Fibroblast of skin of scalp (primary cell): ENCODE measurements at regions not wholly inside any gene's neighbourhood (a gene's known extent, or its start where the extent isn't known, plus 50 kb on each side); places are given as distances from the start of the nearest gene placed in this dataset.
"Not testable (repeated sequence)": the region's sequence is repeated elsewhere in the genome, so short reads cannot be mapped to it uniquely, and the experiment has no call there.

Source experiments
- DNase-seq: peaks from one replicate; pipeline ENCODE4 v3.0.0-alpha.2; 2013

- no peak for DNase-seq
Measured at GRCh38 chr21:18553786-18554185, 150.2 kb upstream of the TMPRSS15 start.

GRCh38 chr21:18567770-18568169 is 164.2 kb upstream of the TMPRSS15 start:
- not testable (repeated sequence) for DNase-seq

- no peak for DNase-seq
Measured at GRCh38 chr21:18588001-18588662, 184.5 kb upstream of the TMPRSS15 start.

- no peak for DNase-seq
Measured at GRCh38 chr21:18601146-18601545, 197.6 kb upstream of the TMPRSS15 start.

GRCh38 chr21:18602711-18603110 is 199.1 kb upstream of the TMPRSS15 start:
- DNase-seq = no peak

- no peak for DNase-seq
Measured at GRCh38 chr21:18603261-18603660, 199.7 kb upstream of the TMPRSS15 start.

GRCh38 chr21:18603980-18604379 is 200.4 kb upstream of the TMPRSS15 start:
- DNase-seq = no peak

- no peak for DNase-seq
Measured at GRCh38 chr21:18608226-18608625, 204.6 kb upstream of the TMPRSS15 start.

- DNase-seq = no peak
Measured at GRCh38 chr21:18614303-18614702, 210.7 kb upstream of the TMPRSS15 start.

GRCh38 chr21:18617291-18617690 is 213.7 kb upstream of the TMPRSS15 start:
- DNase-seq = no peak

GRCh38 chr21:18620436-18620835 is 216.9 kb upstream of the TMPRSS15 start:
- DNase-seq = no peak

- no peak for DNase-seq
Measured at GRCh38 chr21:18622383-18622782, 218.8 kb upstream of the TMPRSS15 start.

GRCh38 chr21:18630446-18630845 is 226.9 kb upstream of the TMPRSS15 start:
- peak; percentile 9 for DNase-seq

GRCh38 chr21:18636897-18637296 is 233.3 kb upstream of the TMPRSS15 start:
- no peak for DNase-seq

GRCh38 chr21:18646116-18646515 is 242.5 kb upstream of the TMPRSS15 start:
- DNase-seq = no peak

- no peak for DNase-seq
Measured at GRCh38 chr21:18655931-18656330, 252.3 kb upstream of the TMPRSS15 start.

GRCh38 chr21:18661842-18662241 is 258.3 kb upstream of the TMPRSS15 start:
- DNase-seq = no peak

- no peak for DNase-seq
Measured at GRCh38 chr21:18663663-18664062, 260.1 kb upstream of the TMPRSS15 start.

GRCh38 chr21:18666725-18667124 is 263.1 kb upstream of the TMPRSS15 start:
- no peak for DNase-seq

GRCh38 chr21:18673789-18674188 is 270.2 kb upstream of the TMPRSS15 start:
- no peak for DNase-seq

GRCh38 chr21:18677632-18678031 is 274.0 kb upstream of the TMPRSS15 start:
- no peak for DNase-seq

- peak; percentile 4 for DNase-seq
Measured at GRCh38 chr21:18705971-18706370, 302.4 kb upstream of the TMPRSS15 start.

- DNase-seq = no peak
Measured at GRCh38 chr21:18711662-18712061, 308.1 kb upstream of the TMPRSS15 start.

GRCh38 chr21:18715606-18716005 is 312.0 kb upstream of the TMPRSS15 start:
- DNase-seq = no peak

- no peak for DNase-seq
Measured at GRCh38 chr21:18716578-18717138, 313.1 kb upstream of the TMPRSS15 start.
